ENCODE measurements at regions not wholly inside any gene's neighbourhood (a gene's known extent, or its start where the extent isn't known, plus 50 kb on each side); places are given as distances from the start of the nearest gene placed in this dataset.

- no peaks in the 10 kb centered on the region for H3K36me3 ChIP-seq
- intact Hi-C loops (cut with DNase I; ENCODE audit: low total_unique reads) = no loop called here
- H3K4me1 ChIP-seq = no peaks in the 10 kb centered on the region
- peaks cover 0 to 7% (median 0%) of the 10 kb centered on the region in 3 donors for H3K9me3 ChIP-seq
- no peak overlapping the region for H3K4me3 ChIP-seq
- no peak for DNase-seq
- peaks cover 0 to 36% of the 10 kb centered on the region in 2 donors for H3K27me3 ChIP-seq
- H3K27ac ChIP-seq = no peak overlapping the region
- TF ChIP-seq, protein P1, sequence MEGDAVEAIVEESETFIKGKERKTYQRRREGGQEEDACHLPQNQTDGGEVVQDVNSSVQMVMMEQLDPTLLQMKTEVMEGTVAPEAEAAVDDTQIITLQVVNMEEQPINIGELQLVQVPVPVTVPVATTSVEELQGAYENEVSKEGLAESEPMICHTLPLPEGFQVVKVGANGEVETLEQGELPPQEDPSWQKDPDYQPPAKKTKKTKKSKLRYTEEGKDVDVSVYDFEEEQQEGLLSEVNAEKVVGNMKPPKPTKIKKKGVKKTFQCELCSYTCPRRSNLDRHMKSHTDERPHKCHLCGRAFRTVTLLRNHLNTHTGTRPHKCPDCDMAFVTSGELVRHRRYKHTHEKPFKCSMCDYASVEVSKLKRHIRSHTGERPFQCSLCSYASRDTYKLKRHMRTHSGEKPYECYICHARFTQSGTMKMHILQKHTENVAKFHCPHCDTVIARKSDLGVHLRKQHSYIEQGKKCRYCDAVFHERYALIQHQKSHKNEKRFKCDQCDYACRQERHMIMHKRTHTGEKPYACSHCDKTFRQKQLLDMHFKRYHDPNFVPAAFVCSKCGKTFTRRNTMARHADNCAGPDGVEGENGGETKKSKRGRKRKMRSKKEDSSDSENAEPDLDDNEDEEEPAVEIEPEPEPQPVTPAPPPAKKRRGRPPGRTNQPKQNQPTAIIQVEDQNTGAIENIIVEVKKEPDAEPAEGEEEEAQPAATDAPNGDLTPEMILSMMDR (IDR thresholded peaks at IDR 0.05) = no peak
Observed at GRCh38 chr17:36840796-36841195, 96.5 kb upstream of the LHX1 start.

DNA sequence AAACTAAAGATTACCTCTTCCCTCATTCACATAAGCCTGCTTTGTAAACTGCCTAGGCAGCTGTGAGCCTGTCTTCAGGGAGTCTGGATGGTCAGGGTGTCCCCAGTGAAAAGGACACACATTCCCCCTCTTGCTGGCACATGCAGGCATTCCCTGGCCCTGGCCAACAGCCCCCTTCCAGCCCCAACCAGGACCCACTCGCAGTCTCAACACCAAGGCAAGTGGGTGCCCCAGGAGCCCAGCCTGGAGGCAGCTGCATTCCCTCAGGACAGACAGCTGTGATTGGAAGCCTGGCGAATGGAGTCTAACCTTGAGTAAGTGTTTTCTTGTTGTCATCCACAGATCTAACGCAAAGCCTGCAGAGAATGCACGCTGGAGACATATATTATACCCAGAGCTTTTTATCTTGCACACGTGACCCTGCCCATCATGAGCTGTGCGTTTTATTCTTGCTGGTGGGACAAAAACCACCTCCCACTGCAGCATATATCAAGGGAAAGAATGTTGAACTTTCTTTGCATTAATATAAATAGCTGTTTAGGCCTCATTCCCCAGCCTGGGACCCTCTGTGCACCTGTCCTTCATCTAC, 95.0 kb upstream of the LHX1 start:
- Histone ChIP-seq H3K36me3 (no peaks in the 10 kb centered on the region), H3K4me3 (no peak overlapping the region), H3K4me1 (no peaks in the 10 kb centered on the region), H3K27ac (no peak overlapping the region), H3K27me3 (peaks cover 0 to 45% of the 10 kb centered on the region in 2 donors), H3K9me3 (peaks cover 0 to 7% (median 0%) of the 10 kb centered on the region in 3 donors)
- TF ChIP-seq, protein P1 (IDR thresholded peaks at IDR 0.05) = no peak
- no peak for DNase-seq
- intact Hi-C loops (cut with DNase I; ENCODE audit: low total_unique reads) = no loop called here

- Histone ChIP-seq H3K4me3 (no peak overlapping the region), H3K4me1 (no peaks in the 10 kb centered on the region), H3K27me3 (peaks cover 0 to 51% of the 10 kb centered on the region in 2 donors), H3K9me3 (peaks cover 0 to 7% (median 0%) of the 10 kb centered on the region in 3 donors), H3K36me3 (no peaks in the 10 kb centered on the region), H3K27ac (no peak overlapping the region)
- TF ChIP-seq, protein P1 (IDR thresholded peaks at IDR 0.05) = no peak
- DNase-seq = no peak
- intact Hi-C loops (cut with DNase I; ENCODE audit: low total_unique reads) = no loop called here
Observed at GRCh38 chr17:36842963-36843558, 94.2 kb upstream of the LHX1 start.

DNA sequence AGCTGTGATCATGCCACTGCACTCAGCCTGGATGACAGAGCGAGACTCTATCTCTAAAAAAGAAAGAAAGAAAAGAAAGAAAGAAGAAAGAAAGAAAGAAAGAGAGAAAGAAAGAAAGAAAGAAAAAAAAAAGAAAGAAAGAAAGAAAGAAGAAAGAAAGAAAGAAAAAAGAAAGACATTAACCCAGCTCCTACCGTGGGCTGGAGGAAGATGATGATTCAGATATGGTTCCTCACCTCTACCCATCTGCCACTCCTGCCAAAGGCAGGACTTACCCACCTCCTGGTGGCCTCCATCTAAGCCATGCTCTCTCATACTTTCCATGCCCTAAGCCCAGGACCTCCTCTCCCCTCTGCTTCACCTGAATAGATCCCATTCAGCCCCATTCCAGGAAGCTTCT, 93.3 kb upstream of the LHX1 start:
- intact Hi-C loops (cut with DNase I; ENCODE audit: low total_unique reads) = no loop called here
- TF ChIP-seq, protein P1 (IDR thresholded peaks at IDR 0.05) = no peak
- no peaks in the 10 kb centered on the region for H3K36me3 ChIP-seq
- H3K4me1 ChIP-seq = no peaks in the 10 kb centered on the region
- no peak for DNase-seq
- peaks cover 0 to 55% of the 10 kb centered on the region in 2 donors for H3K27me3 ChIP-seq
- H3K4me3 ChIP-seq = no peak overlapping the region
- H3K9me3 ChIP-seq = peaks cover 0 to 7% (median 0%) of the 10 kb centered on the region in 3 donors
- no peak overlapping the region for H3K27ac ChIP-seq

- intact Hi-C loops (cut with DNase I; ENCODE audit: low total_unique reads) = no loop called here
- Histone ChIP-seq H3K36me3 (no peaks in the 10 kb centered on the region), H3K27me3 (peaks cover 0 to 52% of the 10 kb centered on the region in 2 donors), H3K4me3 (no peak overlapping the region), H3K27ac (no peak overlapping the region), H3K9me3 (peaks cover 0 to 7% (median 0%) of the 10 kb centered on the region in 3 donors), H3K4me1 (no peaks in the 10 kb centered on the region)
- TF ChIP-seq, protein P1 (IDR thresholded peaks at IDR 0.05) = no peak
- no peak for DNase-seq
Observed at GRCh38 chr17:36844601-36845000, 92.7 kb upstream of the LHX1 start.
